MM.1S (cell line): ENCODE measurements at regions not wholly inside any gene's neighbourhood (a gene's known extent, or its start where the extent isn't known, plus 50 kb on each side); places are given as distances from the start of the nearest gene placed in this dataset.

Experiments
- CTCF ChIP-seq: fragments of 300-600 bp; sonication (generic); IDR thresholded peaks from 2 replicates; pipeline ENCODE4 v1.5.1; 2016; ENCODE audit warnings: antibody characterized with exemption, low read length, mixed read lengths
- EZH2 ChIP-seq: fragments of 300-600 bp; sonication (generic); optimal IDR thresholded peaks from 2 replicates; pipeline ENCODE3; 2017; ENCODE audit warnings: low read depth, mild to moderate bottlenecking, antibody characterized with exemption, low read length, mixed read lengths
- EZH2phosphoT487 ChIP-seq: fragments of 300-600 bp; sonication (generic); IDR thresholded peaks from 2 replicates; pipeline ENCODE4 v1.6.1; 2018; ENCODE audit warnings: antibody characterized with exemption, low read length

GRCh38 chr9:99490729-99491128, 268.6 kb downstream of the SEC61B start:
- TF ChIP-seq CTCF = no peak
- TF ChIP-seq EZH2 = no peak
- TF ChIP-seq EZH2phosphoT487 = no peak
